ENCODE measurements at regions not wholly inside any gene's neighbourhood (a gene's known extent, or its start where the extent isn't known, plus 50 kb on each side); places are given as distances from the start of the nearest gene placed in this dataset.

- TF ChIP-seq CTCF (IDR thresholded peaks at IDR 0.05; ENCODE audit: insufficient read depth, missing control alignments) = no peak
- no peak for FAIRE-seq
These were observed 879.3 kb downstream of the ROBO2 start for GRCh38 chr3:77919244-77919643.

GRCh38 chr3:77931255-77932009 lies 891.5 kb downstream of the ROBO2 start:
- no peak for TF ChIP-seq CTCF (IDR thresholded peaks at IDR 0.05; ENCODE audit: insufficient read depth, missing control alignments)
- FAIRE-seq = no peak
- no peak for DNase-seq (ENCODE audit: insufficient read length, low spot score)

More at GRCh38 chr3:77919244-77919643, 879.3 kb downstream of the ROBO2 start:
- DNase-seq (ENCODE audit: insufficient read length, low spot score) = no peak

GRCh38 chr3:77932926-77933325 lies 893.0 kb downstream of the ROBO2 start:
- DNase-seq (ENCODE audit: insufficient read length, low spot score) (no peak), FAIRE-seq (no peak)
- no peak for TF ChIP-seq CTCF (IDR thresholded peaks at IDR 0.05; ENCODE audit: insufficient read depth, missing control alignments)

- no peak for TF ChIP-seq CTCF (IDR thresholded peaks at IDR 0.05; ENCODE audit: insufficient read depth, missing control alignments)
- FAIRE-seq (no peak), DNase-seq (ENCODE audit: insufficient read length, low spot score) (no peak)
These were observed 894.0 kb downstream of the ROBO2 start for GRCh38 chr3:77933926-77934325.

- FAIRE-seq (no peak), DNase-seq (ENCODE audit: insufficient read length, low spot score) (no peak)
- TF ChIP-seq CTCF (IDR thresholded peaks at IDR 0.05; ENCODE audit: insufficient read depth, missing control alignments) = no peak
These were observed 895.5 kb downstream of the ROBO2 start for GRCh38 chr3:77935418-77935817.

- no peak for DNase-seq (ENCODE audit: insufficient read length, low spot score)
- no peak for TF ChIP-seq CTCF (IDR thresholded peaks at IDR 0.05; ENCODE audit: insufficient read depth, missing control alignments)
- no peak for FAIRE-seq
These were observed 899.8 kb downstream of the ROBO2 start for GRCh38 chr3:77939726-77940125.

GRCh38 chr3:77943598-77943997 lies 903.7 kb downstream of the ROBO2 start:
- FAIRE-seq (no peak), DNase-seq (ENCODE audit: insufficient read length, low spot score) (no peak)
- TF ChIP-seq CTCF (IDR thresholded peaks at IDR 0.05; ENCODE audit: insufficient read depth, missing control alignments) = no peak

Data from D721Med (cell line).